SK-N-SH treated with all-trans-retinoic acid at 6 μM for 48 hours (cell line): ENCODE measurements at regions not wholly inside any gene's neighbourhood (a gene's known extent, or its start where the extent isn't known, plus 50 kb on each side); places are given as distances from the start of the nearest gene placed in this dataset.

ENCODE experiments used
- ATAC-seq: fragments of 200-7000 bp; cut with Tn5 transposase; 3 replicates; pipeline ENCODE4 v1.9.1; 2020; ENCODE audit warnings: mild to moderate bottlenecking, moderate library complexity
- ARNTL ChIP-seq: fragments of 450-650 bp; formaldehyde crosslinking; IDR thresholded peaks from 2 replicates; pipeline ENCODE4 v1.5.0; 2020; ENCODE audit warnings: low read depth, mild to moderate bottlenecking, moderate library complexity, borderline replicate concordance
- BACH2 ChIP-seq: fragments of 250-450 bp; sonication (Bioruptor Pico); IDR thresholded peaks from 2 replicates; pipeline ENCODE4 v1.9.0; 2021; ENCODE audit warnings: mild to moderate bottlenecking, borderline replicate concordance
- CREB5 ChIP-seq: fragments of 250-450 bp; sonication (Bioruptor Pico); IDR thresholded peaks from 2 replicates; pipeline ENCODE4 v1.5.1; 2020; ENCODE audit warnings: low read depth, mild to moderate bottlenecking, moderate library complexity
- CSDC2 ChIP-seq: fragments of 250-450 bp; sonication (Bioruptor Pico); IDR thresholded peaks from 2 replicates; pipeline ENCODE4 v1.5.0; 2020; ENCODE audit warnings: mild to moderate bottlenecking, moderate library complexity
- CSRNP3 ChIP-seq: fragments of 250-450 bp; sonication (Bioruptor Pico); IDR thresholded peaks from 2 replicates; pipeline ENCODE4 v1.5.1; 2021; ENCODE audit warnings: mild to moderate bottlenecking, moderate library complexity
- ESRRG ChIP-seq: fragments of 250-450 bp; sonication (Bioruptor Pico); IDR thresholded peaks from 2 replicates; pipeline ENCODE4 v1.6.1; 2021; ENCODE audit warnings: mild to moderate bottlenecking
- GLIS3 ChIP-seq: fragments of 250-450 bp; sonication (Bioruptor Pico); IDR thresholded peaks from 2 replicates; pipeline ENCODE4 v1.5.0; 2020; ENCODE audit warnings: mild to moderate bottlenecking, moderate library complexity
- OSR1 ChIP-seq: fragments of 250-450 bp; sonication (Bioruptor Pico); IDR thresholded peaks from 2 replicates; pipeline ENCODE4 v1.8.0; 2022; ENCODE audit warnings: moderate library complexity, mild to moderate bottlenecking, inconsistent platforms
- POU6F1 ChIP-seq: fragments of 250-450 bp; sonication (Bioruptor Pico); IDR thresholded peaks from 2 replicates; pipeline ENCODE4 v1.8.0; 2021; ENCODE audit warnings: low read depth, mild to moderate bottlenecking, moderate library complexity, borderline replicate concordance
- PPARA ChIP-seq: fragments of 250-450 bp; sonication (Bioruptor Pico); IDR thresholded peaks from 2 replicates; pipeline ENCODE4 v1.5.0; 2020; ENCODE audit warnings: mild to moderate bottlenecking, borderline replicate concordance
- RARB ChIP-seq: fragments of 250-450 bp; sonication (Bioruptor Pico); IDR thresholded peaks from 2 replicates; pipeline ENCODE4 v1.8.0; 2021; ENCODE audit warnings: mild to moderate bottlenecking, moderate library complexity
- SNAI2 ChIP-seq: fragments of 250-450 bp; sonication (Bioruptor Pico); IDR thresholded peaks from 2 replicates; pipeline ENCODE4 v1.5.0; 2020; ENCODE audit warnings: mild to moderate bottlenecking, moderate library complexity
- TCF4 ChIP-seq: fragments of 250-450 bp; sonication (Bioruptor Pico); IDR thresholded peaks from 2 replicates; pipeline ENCODE4 v1.8.0; 2021; ENCODE audit warnings: mild to moderate bottlenecking, moderate library complexity, borderline replicate concordance
- TOX ChIP-seq: fragments of 250-450 bp; sonication (Bioruptor Pico); IDR thresholded peaks from 2 replicates; pipeline ENCODE4 v1.8.0; 2021; ENCODE audit warnings: mild to moderate bottlenecking, moderate library complexity, borderline replicate concordance
- TSHZ2 ChIP-seq: fragments of 250-450 bp; sonication (Bioruptor Pico); IDR thresholded peaks from 2 replicates; pipeline ENCODE4 v1.5.0; 2020; ENCODE audit warnings: mild to moderate bottlenecking, moderate library complexity
- ZC3H10 ChIP-seq: fragments of 250-450 bp; sonication (Bioruptor Pico); IDR thresholded peaks from 2 replicates; pipeline ENCODE4 v1.5.1; 2021; ENCODE audit warnings: mild to moderate bottlenecking, moderate library complexity
- ZFP3 ChIP-seq: fragments of 250-450 bp; sonication (Bioruptor Pico); IDR thresholded peaks from 2 replicates; pipeline ENCODE4 v1.5.0; 2020; ENCODE audit warnings: mild to moderate bottlenecking, moderate library complexity
- ZFP30 ChIP-seq: fragments of 450-650 bp; formaldehyde crosslinking; IDR thresholded peaks from 2 replicates; pipeline ENCODE4 v1.5.0; 2022; ENCODE audit warnings: mild to moderate bottlenecking, moderate library complexity
- ZNF70 ChIP-seq: fragments of 450-650 bp; formaldehyde crosslinking; IDR thresholded peaks from 2 replicates; pipeline ENCODE4 v1.5.0; 2020; ENCODE audit warnings: mild to moderate bottlenecking, moderate library complexity
- ZNF8 ChIP-seq: fragments of 450-650 bp; formaldehyde crosslinking; IDR thresholded peaks from 2 replicates; pipeline ENCODE4 v1.5.0; 2020; ENCODE audit warnings: mild to moderate bottlenecking, moderate library complexity

GRCh38 chr10:83960125-83960524, 179.2 kb upstream of the GHITM start:
- no peak for TF ChIP-seq RARB (CRISPR knock-in tag)
- TF ChIP-seq ZFP30 (CRISPR knock-in tag): no peak
- TF ChIP-seq PPARA (CRISPR knock-in tag): no peak
- TF ChIP-seq OSR1 (CRISPR knock-in tag): no peak
- TF ChIP-seq GLIS3: no peak
- TF ChIP-seq TOX: no peak
- TF ChIP-seq ZNF8 (CRISPR knock-in tag): no peak
- no peak for TF ChIP-seq BACH2 (CRISPR knock-in tag)
- no peak for TF ChIP-seq CSDC2
- no peak for TF ChIP-seq CREB5 (CRISPR knock-in tag)
- no peak for TF ChIP-seq CSRNP3
- no peak for TF ChIP-seq ARNTL (CRISPR knock-in tag)
- TF ChIP-seq SNAI2 (CRISPR knock-in tag): no peak
- no peak for TF ChIP-seq POU6F1
- ATAC-seq: no peak

- no peak for ATAC-seq
- no peak for TF ChIP-seq BACH2 (CRISPR knock-in tag)
- no peak for TF ChIP-seq ZNF70 (CRISPR knock-in tag)
- no peak for TF ChIP-seq CSRNP3
- no peak for TF ChIP-seq RARB (CRISPR knock-in tag)
- no peak for TF ChIP-seq ZFP30 (CRISPR knock-in tag)
Observed at GRCh38 chr10:83961620-83962019, 177.7 kb upstream of the GHITM start.

- ATAC-seq: no peak
- TF ChIP-seq ZFP30 (CRISPR knock-in tag) (no peak), ZFP3 (CRISPR knock-in tag) (no peak), POU6F1 (no peak), CSDC2 (no peak), BACH2 (CRISPR knock-in tag) (no peak), SNAI2 (CRISPR knock-in tag) (no peak), ZNF8 (CRISPR knock-in tag) (no peak), ESRRG (no peak), TSHZ2 (CRISPR knock-in tag) (no peak), TOX (no peak), ARNTL (CRISPR knock-in tag) (no peak), OSR1 (CRISPR knock-in tag) (no peak), RARB (CRISPR knock-in tag) (no peak), GLIS3 (no peak), TCF4 (CRISPR knock-in tag) (no peak), PPARA (CRISPR knock-in tag) (no peak), ZC3H10 (no peak)
Observed at GRCh38 chr10:83963446-83963845, 175.9 kb upstream of the GHITM start.
